H9 (cell line): ENCODE measurements at regions not wholly inside any gene's neighbourhood (a gene's known extent, or its start where the extent isn't known, plus 50 kb on each side); places are given as distances from the start of the nearest gene placed in this dataset.

Experiments
- DNase-seq: peaks from one replicate; pipeline ENCODE4 v3.0.0-alpha.2; 2017
- H2AFZ ChIP-seq: one replicate; pipeline ENCODE4 v1.6.1; 2013; ENCODE audit warnings: mild to moderate bottlenecking, low read length, control low read depth, moderate library complexity
- H2AK5ac ChIP-seq: 2 replicates; pipeline ENCODE4 v1.6.1; 2013; ENCODE audit warnings: low read length, control low read depth, mixed read lengths; ENCODE audit not compliant: insufficient read length
- H2BK120ac ChIP-seq: one replicate; pipeline ENCODE4 v1.6.1; 2013; ENCODE audit warnings: low read depth, mild to moderate bottlenecking, low read length, control low read depth, inconsistent platforms; ENCODE audit not compliant: poor library complexity, severe bottlenecking
- H2BK12ac ChIP-seq: 2 replicates; pipeline ENCODE4 v1.6.1; 2013; ENCODE audit warnings: low read length, control low read depth, mixed read lengths, low read depth; ENCODE audit not compliant: insufficient read length
- H2BK15ac ChIP-seq: 2 replicates; pipeline ENCODE4 v1.6.1; 2013; ENCODE audit warnings: low read depth, low read length, control low read depth
- H2BK20ac ChIP-seq: one replicate; pipeline ENCODE4 v1.6.1; 2013; ENCODE audit warnings: low read depth, mild to moderate bottlenecking, low read length, control low read depth, inconsistent platforms; ENCODE audit not compliant: poor library complexity, severe bottlenecking
- H2BK5ac ChIP-seq: 2 replicates; pipeline ENCODE4 v1.6.1; 2013; ENCODE audit warnings: low read length, control low read depth, mixed read lengths; ENCODE audit not compliant: insufficient read length
- H3K14ac ChIP-seq: 2 replicates; pipeline ENCODE4 v1.6.1; 2013; ENCODE audit warnings: low read length, control low read depth; ENCODE audit not compliant: insufficient read depth
- H3K18ac ChIP-seq: 2 replicates; pipeline ENCODE4 v1.6.1; 2013; ENCODE audit warnings: low read depth, mild to moderate bottlenecking, mixed read lengths, low read length, control low read depth; ENCODE audit not compliant: insufficient read length
- H3K23ac ChIP-seq: 2 replicates; pipeline ENCODE4 v1.6.1; 2013; ENCODE audit warnings: low read length, control low read depth, mixed read lengths, low read depth; ENCODE audit not compliant: insufficient read length
- H3K23me2 ChIP-seq: 2 replicates; pipeline ENCODE4 v1.6.1; 2013; ENCODE audit warnings: low read depth, mild to moderate bottlenecking, mixed read lengths, low read length, control low read depth; ENCODE audit not compliant: insufficient read length, poor library complexity, severe bottlenecking
- H3K27ac ChIP-seq: 2 replicates; pipeline ENCODE4 v1.5.1; 2013; ENCODE audit warnings: low read length, control low read depth, mixed read lengths, low read depth; ENCODE audit not compliant: insufficient read length
- H3K27me3 ChIP-seq: 2 replicates; pipeline ENCODE4 v1.6.1; 2013; ENCODE audit warnings: low read length, control low read depth, inconsistent platforms; ENCODE audit not compliant: insufficient read depth
- H3K4ac ChIP-seq: 2 replicates; pipeline ENCODE4 v1.6.1; 2013; ENCODE audit warnings: low read depth, mild to moderate bottlenecking, control low read depth, inconsistent platforms, low read length, moderate library complexity
- H3K4me1 ChIP-seq: 2 replicates; pipeline ENCODE4 v1.6.1; 2013; ENCODE audit warnings: low read length, control low read depth, inconsistent platforms; ENCODE audit not compliant: insufficient read depth
- H3K4me2 ChIP-seq: 2 replicates; pipeline ENCODE4 v1.6.1; 2013; ENCODE audit warnings: low read length, control low read depth, mixed read lengths; ENCODE audit not compliant: insufficient read length, insufficient read depth
- H3K56ac ChIP-seq: 2 replicates; pipeline ENCODE4 v1.6.1; 2013; ENCODE audit warnings: low read depth, mild to moderate bottlenecking, mixed read lengths, low read length, control low read depth; ENCODE audit not compliant: insufficient read length
- H3K79me1 ChIP-seq: 2 replicates; pipeline ENCODE4 v1.6.1; 2013; ENCODE audit warnings: low read depth, mild to moderate bottlenecking, moderate library complexity, low read length, control low read depth, inconsistent platforms; ENCODE audit not compliant: insufficient read depth, poor library complexity, severe bottlenecking
- H3K79me2 ChIP-seq: 2 replicates; pipeline ENCODE4 v1.6.1; 2013; ENCODE audit warnings: low read length, control low read depth, inconsistent platforms; ENCODE audit not compliant: insufficient read depth
- H3K9ac ChIP-seq: 2 replicates; pipeline ENCODE4 v1.6.1; 2013; ENCODE audit warnings: low read length, control low read depth, mixed read lengths; ENCODE audit not compliant: insufficient read length; ENCODE audit errors: extremely low read depth
- H3K9me3 ChIP-seq: one replicate; pipeline ENCODE4 v1.6.1; 2013; ENCODE audit warnings: low read depth, low read length, inconsistent platforms; ENCODE audit not compliant: control insufficient read depth
- H3T11ph ChIP-seq: one replicate; pipeline ENCODE4 v1.6.1; 2013; ENCODE audit warnings: mild to moderate bottlenecking, low read length, control low read depth, inconsistent platforms
- H4K20me1 ChIP-seq: one replicate; pipeline ENCODE4 v1.6.1; 2013; ENCODE audit not compliant: control insufficient read depth, insufficient read length, insufficient read depth
- H4K5ac ChIP-seq: 2 replicates; pipeline ENCODE4 v1.6.1; 2013; ENCODE audit warnings: low read depth, mild to moderate bottlenecking, mixed read lengths, low read length, control low read depth; ENCODE audit not compliant: insufficient read length
- H4K8ac ChIP-seq: replicated peaks from 2 replicates; pipeline ENCODE4 v1.6.1; 2013; ENCODE audit warnings: low read length, control low read depth, mixed read lengths, low read depth; ENCODE audit not compliant: insufficient read length
- H4K91ac ChIP-seq: 2 replicates; pipeline ENCODE4 v1.6.1; 2013; ENCODE audit warnings: low read depth, mild to moderate bottlenecking, moderate library complexity, mixed read lengths, low read length, control low read depth; ENCODE audit not compliant: insufficient read length
- H3K27ac Mint-ChIP-seq, 3 experiments: 2 replicates in 2 of 3; 3 replicates in 1 of 3; pipeline ENCODE4 v1.8.0; 2020 to 2021; ENCODE audit warnings: mixed read lengths in 3 of 3, mild to moderate bottlenecking in 1 of 3, moderate library complexity in 1 of 3
- H3K27me3 Mint-ChIP-seq: 2 replicates; pipeline ENCODE4 v1.8.0; 2021; ENCODE audit warnings: low read depth, mild to moderate bottlenecking, moderate library complexity, mixed read lengths
- H3K36me3 Mint-ChIP-seq, 3 experiments: 2 replicates in 2 of 3; 3 replicates in 1 of 3; pipeline ENCODE4 v1.8.0; 2020 to 2021; ENCODE audit warnings: low read depth in 3 of 3, mixed read lengths in 3 of 3; ENCODE audit not compliant: insufficient read depth in 1 of 3
- H3K4me1 Mint-ChIP-seq, 2 experiments: 2 replicates each; pipeline ENCODE4 v1.8.0; 2020; ENCODE audit warnings: mixed read lengths in 2 of 2
- H3K4me3 Mint-ChIP-seq, 2 experiments: 2 replicates in 1 of 2; 3 replicates in 1 of 2; pipeline ENCODE4 v1.8.0; 2020 to 2021; ENCODE audit warnings: mild to moderate bottlenecking in 2 of 2, mixed read lengths in 2 of 2, moderate library complexity in 1 of 2
- H3K9me3 Mint-ChIP-seq, 2 experiments: 2 replicates in 1 of 2; 3 replicates in 1 of 2; pipeline ENCODE4 v1.8.0; 2020; ENCODE audit warnings: mild to moderate bottlenecking in 2 of 2, mixed read lengths in 2 of 2, moderate library complexity in 1 of 2
- CTCF ChIP-seq: fragments of 200-600 bp; sonication (generic); conservative IDR thresholded peaks from 3 replicates; pipeline ENCODE4 v1.8.0; 2021; ENCODE audit warnings: antibody characterized with exemption, mild to moderate bottlenecking
- WGBS: extraction: QIAGEN DNeasy Blood & Tissue Kit; methylation state at CpG from one replicate; pipeline ENCODE4 v1.1.7; 2013; ENCODE audit warnings: missing lambda C conversion rate, low lambda C conversion rate, mixed read lengths; ENCODE audit not compliant: insufficient read length; ENCODE audit errors: extremely low coverage; 5-methylcytosine and 5-hydroxymethylcytosine counted together

- Histone ChIP-seq H4K8ac (no peak overlapping the region), H2BK12ac (no peak overlapping the region), H3K9ac (no peak overlapping the region), H3K4me1 (peaks cover 11% of the 10 kb centered on the region; the same call in 1 of the 2 replicates), H4K91ac (no peak overlapping the region), H3K4ac (no peak overlapping the region), H2BK5ac (no peak overlapping the region), H3K9me3 (no peaks in the 10 kb centered on the region), H4K5ac (no peak overlapping the region), H3K27me3 (no peaks in the 10 kb centered on the region), H2BK15ac (no peak overlapping the region), H3K14ac (no peak overlapping the region), H2AK5ac (no peak overlapping the region), H2BK20ac (no peak overlapping the region), H3K79me1 (no peaks in the 10 kb centered on the region), H3K23ac (no peak overlapping the region), H3K23me2 (no peaks in the 10 kb centered on the region), H3K27ac (no peak overlapping the region), H2BK120ac (no peak overlapping the region), H3K18ac (no peak overlapping the region), H2AFZ (no peak overlapping the region), H3T11ph (no peak overlapping the region), H3K79me2 (no peaks in the 10 kb centered on the region), H4K20me1 (no peaks in the 10 kb centered on the region), H3K56ac (no peak overlapping the region), H3K4me2 (no peak overlapping the region)
- Mint-ChIP-seq H3K9me3 (peaks cover 5 to 10% of the 10 kb centered on the region in 2 experiments), H3K27me3 (peaks cover 1% of the 10 kb centered on the region; the same call in 1 of the 2 replicates), H3K27ac (no peak overlapping the region), H3K4me1 (peaks cover 35 to 36% of the 10 kb centered on the region in 2 experiments), H3K36me3 (peaks cover 2 to 8% (median 5%) of the 10 kb centered on the region in 3 experiments), H3K4me3 (no peak overlapping the region)
- no peak for DNase-seq
- WGBS = no CpG with 5 or more reads among the region's 4 CpGs
- no peak for TF ChIP-seq CTCF
These were observed 228.3 kb upstream of the EEF2KMT start for GRCh38 chr16:5325932-5326331.
